HG03521 (cell line): ENCODE measurements at regions not wholly inside any gene's neighbourhood (a gene's known extent, or its start where the extent isn't known, plus 50 kb on each side); places are given as distances from the start of the nearest gene placed in this dataset.

Experiments
- ATAC-seq: cut with Tn5 transposase; IDR thresholded peaks from one replicate; pipeline ENCODE4 v1.9.1; 2021; ENCODE audit warnings: mild to moderate bottlenecking, moderate library complexity; ENCODE audit not compliant: unreplicated experiment

DNA sequence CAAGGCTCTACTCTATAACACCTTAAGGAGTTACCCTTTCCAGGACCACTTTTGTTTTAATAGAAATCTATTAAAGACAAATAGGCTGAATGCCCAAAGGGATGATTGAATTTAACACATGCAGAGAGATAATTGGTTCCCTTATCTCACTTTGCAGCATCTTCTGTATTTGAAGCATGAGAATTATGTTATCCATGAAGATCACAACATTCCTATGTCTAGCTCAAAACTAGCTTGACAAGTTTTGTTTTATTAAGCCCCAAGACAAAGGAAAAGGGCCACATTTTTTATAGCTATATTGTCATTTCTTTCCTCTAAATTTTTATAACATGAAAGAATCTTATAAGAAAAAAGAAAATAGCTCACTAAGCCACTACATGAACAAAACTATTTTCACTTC, 57.9 kb upstream of the FTMT start:
- no peak for ATAC-seq

- no peak for ATAC-seq
Measured at GRCh38 chr5:121795511-121795910, 56.2 kb upstream of the FTMT start.

GRCh38 chr5:121797681-121798518, 53.8 kb upstream of the FTMT start:
- no peak for ATAC-seq
